Neural cell (in vitro differentiated cells): ENCODE measurements at regions not wholly inside any gene's neighbourhood (a gene's known extent, or its start where the extent isn't known, plus 50 kb on each side); places are given as distances from the start of the nearest gene placed in this dataset.

ENCODE experiments used
- H2AFZ ChIP-seq: fragments of 200-600, 300-800 bp; sonication (generic), shearing (Covaris generic); 2 replicates; pipeline ENCODE4 v1.6.0; 2014; ENCODE audit warnings: low read depth, mild to moderate bottlenecking, antibody characterized with exemption, low read length, moderate library complexity
- H3F3A ChIP-seq: fragments of 200-600 bp; shearing (Covaris generic); 2 replicates; pipeline ENCODE4 v1.6.1; 2016; ENCODE audit warnings: mild to moderate bottlenecking, moderate library complexity, mixed read lengths, antibody characterized with exemption, low read length; ENCODE audit not compliant: insufficient read depth, poor library complexity, severe bottlenecking
- H3K27ac ChIP-seq: fragments of 200-600, 300-800 bp; sonication (generic), shearing (Covaris generic); 2 replicates; pipeline ENCODE4 v1.5.1; 2014; ENCODE audit warnings: mild to moderate bottlenecking, low read length, moderate library complexity
- H3K27me3 ChIP-seq: fragments of 300-800, 200-600 bp; sonication (generic), shearing (Covaris generic); 2 replicates; pipeline ENCODE4 v1.6.0; 2014; ENCODE audit warnings: mild to moderate bottlenecking, low read depth, low read length, moderate library complexity; ENCODE audit not compliant: insufficient read depth
- H3K36me3 ChIP-seq: fragments of 300-800, 200-600 bp; sonication (generic), shearing (Covaris generic); 2 replicates; pipeline ENCODE4 v1.5.1; 2014; ENCODE audit warnings: mild to moderate bottlenecking, antibody characterized with exemption, low read length, moderate library complexity; ENCODE audit not compliant: insufficient read depth
- H3K4me2 ChIP-seq: fragments of 300-800, 200-600 bp; sonication (generic), shearing (Covaris generic); 2 replicates; pipeline ENCODE4 v1.6.0; 2014; ENCODE audit warnings: mild to moderate bottlenecking, low read length
- H3K4me3 ChIP-seq: fragments of 300-800, 200-600 bp; sonication (generic), shearing (Covaris generic); 2 replicates; pipeline ENCODE4 v1.5.1; 2014; ENCODE audit warnings: mild to moderate bottlenecking, low read length, moderate library complexity
- H3K79me2 ChIP-seq: fragments of 200-600 bp; shearing (Covaris generic); replicated peaks from 2 replicates; pipeline ENCODE4 v1.6.0; 2014; ENCODE audit warnings: mild to moderate bottlenecking, low read length, moderate library complexity; ENCODE audit not compliant: insufficient read depth
- H3K9ac ChIP-seq: fragments of 300-800, 200-600 bp; sonication (generic), shearing (Covaris generic); 2 replicates; pipeline ENCODE4 v1.6.1; 2016; ENCODE audit warnings: mild to moderate bottlenecking, low read length, mixed read lengths
- H3K9me2 ChIP-seq: fragments of 200-600 bp; shearing (Covaris generic); 2 replicates; pipeline ENCODE4 v1.6.1; 2016; ENCODE audit warnings: mild to moderate bottlenecking, low read length, mixed read lengths; ENCODE audit not compliant: insufficient read depth
- H3K9me3 ChIP-seq: fragments of 200-600, 300-800 bp; sonication (generic), shearing (Covaris generic); 2 replicates; pipeline ENCODE4 v1.6.1; 2016; ENCODE audit warnings: mild to moderate bottlenecking, mixed run types, low read length, moderate library complexity, mixed read lengths
- H4K20me1 ChIP-seq: fragments of 200-600 bp; shearing (Covaris generic); 2 replicates; pipeline ENCODE4 v1.6.1; 2016; ENCODE audit warnings: mild to moderate bottlenecking, mixed run types; ENCODE audit not compliant: insufficient read depth
- CTCF ChIP-seq: fragments of 450-650 bp; IDR thresholded peaks from 2 replicates; pipeline ENCODE4 v1.5.1; 2014; ENCODE audit warnings: antibody characterized with exemption, mild to moderate bottlenecking, moderate library complexity; ENCODE audit not compliant: poor library complexity, severe bottlenecking
- EP300 ChIP-seq: fragments of 450-650 bp; conservative IDR thresholded peaks from 2 replicates; pipeline ENCODE4 v1.6.1; 2014; ENCODE audit warnings: antibody characterized with exemption, mild to moderate bottlenecking, moderate library complexity; ENCODE audit not compliant: poor library complexity, severe bottlenecking
- EZH2 ChIP-seq: fragments of 200-600, 300-800 bp; shearing (Covaris generic), sonication (generic); IDR thresholded peaks from 2 replicates; pipeline ENCODE4 v1.6.1; 2014; ENCODE audit warnings: antibody characterized with exemption, low read length, borderline replicate concordance, mild to moderate bottlenecking; ENCODE audit not compliant: insufficient read depth, poor library complexity, severe bottlenecking
- MXI1 ChIP-seq: fragments of 450-650 bp; conservative IDR thresholded peaks from 2 replicates; pipeline ENCODE4 v1.6.1; 2014; ENCODE audit warnings: antibody characterized with exemption, mild to moderate bottlenecking; ENCODE audit not compliant: poor library complexity, severe bottlenecking
- POLR2AphosphoS5 ChIP-seq: IDR thresholded peaks from 2 replicates; pipeline ENCODE4 v1.6.1; 2012
- RAD21 ChIP-seq: fragments of 450-650 bp; conservative IDR thresholded peaks from 2 replicates; pipeline ENCODE4 v1.6.1; 2014; ENCODE audit warnings: antibody characterized with exemption, mild to moderate bottlenecking, moderate library complexity
- SMC3 ChIP-seq: fragments of 450-650 bp; conservative IDR thresholded peaks from 2 replicates; pipeline ENCODE4 v1.6.1; 2014; ENCODE audit warnings: antibody characterized with exemption, mild to moderate bottlenecking, moderate library complexity; ENCODE audit not compliant: poor library complexity
- TAF1 ChIP-seq: IDR thresholded peaks from 2 replicates; pipeline ENCODE4 v1.6.1; 2012; ENCODE audit warnings: low read depth
- TF ChIP-seq, protein P1 (sequence below): IDR thresholded peaks from 2 replicates; pipeline ENCODE4 v1.6.1; 2012; ENCODE audit warnings: borderline replicate concordance

GRCh38 chr6:147782302-147782701 is 273.8 kb downstream of the SAMD5 start:
- H3K27ac ChIP-seq, result no peak overlapping the region
- H3K36me3 ChIP-seq, result no peaks in the 10 kb centered on the region
- H3F3A ChIP-seq, result no peaks in the 10 kb centered on the region
- no peak overlapping the region for H3K9ac ChIP-seq
- no peaks in the 10 kb centered on the region for H3K9me3 ChIP-seq
- H3K9me2 ChIP-seq, result no peaks in the 10 kb centered on the region
- no peak for TF ChIP-seq EZH2
- peak; percentile 9 for TF ChIP-seq RAD21
- no peak for TF ChIP-seq SMC3
- TF ChIP-seq CTCF, result no peak
- TF ChIP-seq TAF1, result no peak
- TF ChIP-seq, protein P1, sequence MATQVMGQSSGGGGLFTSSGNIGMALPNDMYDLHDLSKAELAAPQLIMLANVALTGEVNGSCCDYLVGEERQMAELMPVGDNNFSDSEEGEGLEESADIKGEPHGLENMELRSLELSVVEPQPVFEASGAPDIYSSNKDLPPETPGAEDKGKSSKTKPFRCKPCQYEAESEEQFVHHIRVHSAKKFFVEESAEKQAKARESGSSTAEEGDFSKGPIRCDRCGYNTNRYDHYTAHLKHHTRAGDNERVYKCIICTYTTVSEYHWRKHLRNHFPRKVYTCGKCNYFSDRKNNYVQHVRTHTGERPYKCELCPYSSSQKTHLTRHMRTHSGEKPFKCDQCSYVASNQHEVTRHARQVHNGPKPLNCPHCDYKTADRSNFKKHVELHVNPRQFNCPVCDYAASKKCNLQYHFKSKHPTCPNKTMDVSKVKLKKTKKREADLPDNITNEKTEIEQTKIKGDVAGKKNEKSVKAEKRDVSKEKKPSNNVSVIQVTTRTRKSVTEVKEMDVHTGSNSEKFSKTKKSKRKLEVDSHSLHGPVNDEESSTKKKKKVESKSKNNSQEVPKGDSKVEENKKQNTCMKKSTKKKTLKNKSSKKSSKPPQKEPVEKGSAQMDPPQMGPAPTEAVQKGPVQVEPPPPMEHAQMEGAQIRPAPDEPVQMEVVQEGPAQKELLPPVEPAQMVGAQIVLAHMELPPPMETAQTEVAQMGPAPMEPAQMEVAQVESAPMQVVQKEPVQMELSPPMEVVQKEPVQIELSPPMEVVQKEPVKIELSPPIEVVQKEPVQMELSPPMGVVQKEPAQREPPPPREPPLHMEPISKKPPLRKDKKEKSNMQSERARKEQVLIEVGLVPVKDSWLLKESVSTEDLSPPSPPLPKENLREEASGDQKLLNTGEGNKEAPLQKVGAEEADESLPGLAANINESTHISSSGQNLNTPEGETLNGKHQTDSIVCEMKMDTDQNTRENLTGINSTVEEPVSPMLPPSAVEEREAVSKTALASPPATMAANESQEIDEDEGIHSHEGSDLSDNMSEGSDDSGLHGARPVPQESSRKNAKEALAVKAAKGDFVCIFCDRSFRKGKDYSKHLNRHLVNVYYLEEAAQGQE, result peak; percentile 96
- peak; percentile 73 for TF ChIP-seq EP300
- no peak for TF ChIP-seq MXI1
- peak; percentile 51 for TF ChIP-seq POLR2AphosphoS5
- H4K20me1 ChIP-seq, result no peaks in the 10 kb centered on the region
- peak overlapping the region; percentile 2 for H3K4me3 ChIP-seq
- H3K27me3 ChIP-seq, result no peaks in the 10 kb centered on the region
- H3K79me2 ChIP-seq, result no peaks in the 10 kb centered on the region
- H2AFZ ChIP-seq, result no peak overlapping the region
- H3K4me2 ChIP-seq, result no peak overlapping the region

DNA sequence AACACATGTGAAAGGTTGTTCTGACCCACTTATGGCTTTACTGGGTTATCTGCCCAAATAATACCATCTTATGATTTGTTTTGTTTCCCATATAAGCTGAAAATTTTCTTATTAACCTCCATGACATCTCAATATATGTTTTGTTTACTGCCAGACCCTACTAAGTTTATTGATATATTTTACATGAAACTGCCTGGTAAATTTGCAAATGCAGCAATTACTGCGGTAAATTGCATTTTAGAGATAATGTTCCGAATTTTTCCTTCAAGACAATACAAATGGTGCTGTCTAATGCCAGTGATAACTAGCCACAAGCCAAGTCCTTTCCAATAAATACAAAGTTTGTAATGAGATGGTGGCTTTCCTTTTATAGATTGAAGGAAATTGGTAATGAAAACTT is 275.9 kb downstream of the SAMD5 start:
- H3K27ac ChIP-seq, result no peak overlapping the region
- peaks cover 4% of the 10 kb centered on the region for H3F3A ChIP-seq
- no peak for TF ChIP-seq TAF1
- no peak for TF ChIP-seq EZH2
- no peaks in the 10 kb centered on the region for H3K27me3 ChIP-seq
- H3K9ac ChIP-seq, result no peak overlapping the region
- no peaks in the 10 kb centered on the region for H3K9me2 ChIP-seq
- no peak overlapping the region for H2AFZ ChIP-seq
- H3K9me3 ChIP-seq, result no peaks in the 10 kb centered on the region
- no peak overlapping the region for H3K4me2 ChIP-seq
- H3K36me3 ChIP-seq, result no peaks in the 10 kb centered on the region
- H4K20me1 ChIP-seq, result no peaks in the 10 kb centered on the region
- H3K79me2 ChIP-seq, result no peaks in the 10 kb centered on the region
- no peak overlapping the region for H3K4me3 ChIP-seq

DNA sequence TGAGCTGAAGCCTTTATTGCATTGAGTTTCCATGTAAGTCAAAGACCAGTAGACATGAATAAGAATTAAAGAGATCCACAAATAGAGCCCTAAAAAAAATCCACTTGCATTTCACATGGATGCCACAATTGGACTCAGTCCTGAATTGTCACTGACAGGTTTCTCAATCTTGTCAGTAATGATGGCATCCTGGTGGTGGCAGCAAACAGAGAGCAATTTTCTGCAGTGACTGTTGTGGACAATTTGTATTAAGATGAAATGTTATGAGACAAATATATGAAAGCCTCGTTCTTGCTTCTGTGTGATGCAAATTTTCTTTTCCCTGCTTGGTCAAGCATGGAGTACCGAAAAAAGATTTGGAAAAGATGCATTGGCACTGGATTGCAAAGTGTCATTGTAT is 278.9 kb downstream of the SAMD5 start:
- no peaks in the 10 kb centered on the region for H4K20me1 ChIP-seq
- no peak overlapping the region for H3K4me3 ChIP-seq
- peaks cover 4% of the 10 kb centered on the region for H3F3A ChIP-seq
- no peak overlapping the region for H3K9ac ChIP-seq
- H3K36me3 ChIP-seq, result no peaks in the 10 kb centered on the region
- no peaks in the 10 kb centered on the region for H3K79me2 ChIP-seq
- no peak for TF ChIP-seq TAF1
- TF ChIP-seq MXI1, result no peak
- TF ChIP-seq, protein P1, result no peak
- peak; percentile 58 for TF ChIP-seq EP300
- peak; percentile 49 for TF ChIP-seq CTCF
- TF ChIP-seq SMC3, result peak; percentile 38
- no peak for TF ChIP-seq EZH2
- peak; percentile 82 for TF ChIP-seq POLR2AphosphoS5
- peak; percentile 48 for TF ChIP-seq RAD21
- H3K4me2 ChIP-seq, result no peak overlapping the region
- no peak overlapping the region for H3K27ac ChIP-seq
- no peaks in the 10 kb centered on the region for H3K27me3 ChIP-seq
- no peaks in the 10 kb centered on the region for H3K9me2 ChIP-seq
- H2AFZ ChIP-seq, result no peak overlapping the region
- peaks cover 7% of the 10 kb centered on the region for H3K9me3 ChIP-seq
